PC-9 (cell line): ENCODE measurements at regions not wholly inside any gene's neighbourhood (a gene's known extent, or its start where the extent isn't known, plus 50 kb on each side); places are given as distances from the start of the nearest gene placed in this dataset.

ENCODE experiments used
- BruUV-seq: library from RNA; stranded (reverse); fragments of 400-500 nt; replicated peaks from 2 replicates; lab custom pipeline; 2021; lab: Mats Ljungman, UMichigan
- CTCF ChIA-PET: fragments of 300-600 bp; sonication (Branson Sonifier 250); formaldehyde crosslinking; loops from one replicate; lab custom pipeline; 2022; ENCODE audit warnings: antibody characterized with exemption; lab: Charles Lee
- POLR2A ChIA-PET: fragments of 300-600 bp; sonication (Branson Sonifier 250); formaldehyde crosslinking; loops from one replicate; lab custom pipeline; 2022; ENCODE audit warnings: antibody characterized with exemption; ENCODE audit not compliant: unreplicated experiment; lab: Charles Lee
- DNase-seq, 2 experiments: peaks; one replicate each; pipeline versions ENCODE4 v3.0.0 to v3.0.0-alpha.2; 2015 to 2022; ENCODE audit warnings: mixed read lengths in 1 of 2
- H2AFZ ChIP-seq: fragments of 200-600 bp; sonication (generic); 2 replicates; pipeline ENCODE4 v1.8.1; 2017; ENCODE audit warnings: antibody characterized with exemption
- H3F3A ChIP-seq: fragments of 200-600 bp; sonication (generic); 2 replicates; pipeline ENCODE4 v1.8.1; 2017; ENCODE audit warnings: antibody characterized with exemption, mild to moderate bottlenecking, low read depth; ENCODE audit not compliant: insufficient read depth
- H3K27ac ChIP-seq: fragments of 200-600 bp; sonication (generic); 2 replicates; pipeline ENCODE4 v1.6.1; 2016; ENCODE audit warnings: mixed run types
- H3K27me3 ChIP-seq: fragments of 200-600 bp; sonication (generic); 2 replicates; pipeline ENCODE4 v1.6.1; 2016; ENCODE audit warnings: low read depth, mixed run types; ENCODE audit not compliant: insufficient read depth
- H3K36me3 ChIP-seq: fragments of 200-600 bp; sonication (generic); 2 replicates; pipeline ENCODE4 v1.6.1; 2016; ENCODE audit warnings: low read depth, mixed run types
- H3K4me1 ChIP-seq: fragments of 200-600 bp; sonication (generic); replicated peaks from 2 replicates; pipeline ENCODE4 v1.6.1; 2016; ENCODE audit warnings: mixed run types; ENCODE audit not compliant: insufficient read depth
- H3K4me2 ChIP-seq: fragments of 200-600 bp; sonication (generic); 2 replicates; pipeline ENCODE4 v1.6.1; 2017; ENCODE audit warnings: mixed run types
- H3K4me3 ChIP-seq: fragments of 200-600 bp; sonication (generic); 2 replicates; pipeline ENCODE4 v1.6.1; 2016; ENCODE audit warnings: mixed run types
- H3K79me2 ChIP-seq: fragments of 200-600 bp; sonication (generic); 2 replicates; pipeline ENCODE4 v1.6.1; 2017; ENCODE audit warnings: low read depth, mixed run types
- H3K9me2 ChIP-seq: fragments of 200-600 bp; sonication (generic); 2 replicates; pipeline ENCODE4 v1.8.1; 2017; ENCODE audit warnings: mild to moderate bottlenecking; ENCODE audit not compliant: insufficient read depth
- H3K9me3 ChIP-seq: fragments of 200-600 bp; sonication (generic); 2 replicates; pipeline ENCODE4 v1.8.1; 2016; ENCODE audit warnings: low read depth; ENCODE audit not compliant: insufficient read depth
- H4K20me1 ChIP-seq: fragments of 200-600 bp; sonication (generic); 2 replicates; pipeline ENCODE4 v1.8.1; 2017; ENCODE audit not compliant: insufficient read depth
- CTCF ChIP-seq: fragments of 200-600 bp; sonication (generic); conservative IDR thresholded peaks from 2 replicates; pipeline ENCODE4 v1.6.1; 2017; ENCODE audit warnings: mixed run types, antibody characterized with exemption, mild to moderate bottlenecking, moderate library complexity
- EZH2 ChIP-seq: fragments of 200-600 bp; sonication (generic); IDR thresholded peaks from 2 replicates; pipeline ENCODE4 v1.8.0; 2017; ENCODE audit warnings: antibody characterized with exemption, low read depth
- intact Hi-C: fragments of 100-400 bp; cut with micrococcal nuclease; formaldehyde crosslinking; loops from one replicate; pipeline ENCODE4 v1.10.0; 2022; ENCODE audit not compliant: unreplicated experiment

- H3K9me3 ChIP-seq = no peaks in the 10 kb centered on the region
- no peak for DNase-seq
- ChIA-PET CTCF (no interaction called here), POLR2A (no interaction called here)
- no peaks in the 10 kb centered on the region for H3K79me2 ChIP-seq
- H3K27me3 ChIP-seq = peaks cover 14% of the 10 kb centered on the region
- TF ChIP-seq CTCF = no peak
- TF ChIP-seq EZH2 = no peak
- no peak overlapping the region for H2AFZ ChIP-seq
- no peaks in the 10 kb centered on the region for H3K4me1 ChIP-seq
- no TSS peak for BruUV-seq
- no peaks in the 10 kb centered on the region for H4K20me1 ChIP-seq
- H3K4me2 ChIP-seq = no peak overlapping the region
- H3K4me3 ChIP-seq = no peak overlapping the region
- no peaks in the 10 kb centered on the region for H3K9me2 ChIP-seq
- no peaks in the 10 kb centered on the region for H3F3A ChIP-seq
- no peaks in the 10 kb centered on the region for H3K36me3 ChIP-seq
- intact Hi-C loops = no loop called here
- no peak overlapping the region for H3K27ac ChIP-seq
Measured at GRCh38 chr17:12584727-12585126, 81.0 kb upstream of the MYOCD start.

- H3K4me1 ChIP-seq = no peaks in the 10 kb centered on the region
- H3K36me3 ChIP-seq = no peaks in the 10 kb centered on the region
- no peak overlapping the region for H2AFZ ChIP-seq
- TF ChIP-seq CTCF (no peak), EZH2 (no peak)
- intact Hi-C loops = no loop called here
- BruUV-seq = no TSS peak
- ChIA-PET CTCF (no interaction called here), POLR2A (no interaction called here)
- H3K9me3 ChIP-seq = no peaks in the 10 kb centered on the region
- H3K4me2 ChIP-seq = no peak overlapping the region
- DNase-seq = no peak
- no peaks in the 10 kb centered on the region for H3F3A ChIP-seq
- H4K20me1 ChIP-seq = no peaks in the 10 kb centered on the region
- H3K27ac ChIP-seq = no peak overlapping the region
- no peak overlapping the region for H3K4me3 ChIP-seq
- peaks cover 17% of the 10 kb centered on the region for H3K27me3 ChIP-seq
- no peaks in the 10 kb centered on the region for H3K79me2 ChIP-seq
- H3K9me2 ChIP-seq = no peaks in the 10 kb centered on the region
Measured at GRCh38 chr17:12588531-12588930, 77.2 kb upstream of the MYOCD start.

GRCh38 chr17:12590417-12590816 lies 75.3 kb upstream of the MYOCD start:
- Histone ChIP-seq H4K20me1 (no peaks in the 10 kb centered on the region), H3F3A (no peaks in the 10 kb centered on the region), H3K4me3 (no peak overlapping the region), H3K36me3 (no peaks in the 10 kb centered on the region), H3K79me2 (no peaks in the 10 kb centered on the region), H3K27ac (no peak overlapping the region), H3K4me1 (no peaks in the 10 kb centered on the region), H3K27me3 (peaks cover 13% of the 10 kb centered on the region), H3K9me2 (no peaks in the 10 kb centered on the region), H3K9me3 (no peaks in the 10 kb centered on the region), H2AFZ (no peak overlapping the region), H3K4me2 (no peak overlapping the region)
- DNase-seq = no peak
- no TSS peak for BruUV-seq
- POLR2A ChIA-PET = no interaction called here
- intact Hi-C loops = no loop called here
- CTCF ChIA-PET = no interaction called here
- no peak for TF ChIP-seq EZH2
- no peak for TF ChIP-seq CTCF
